Kidney (tissue), 13 donors: ENCODE measurements at regions not wholly inside any gene's neighbourhood (a gene's known extent, or its start where the extent isn't known, plus 50 kb on each side); places are given as distances from the start of the nearest gene placed in this dataset.
A peak's percentile ranks its signal among the peaks of the same experiment; 100 is the strongest.

Experiments
- DNase-seq, 5 donors: peaks; one replicate each; pipeline ENCODE4 v3.0.0-alpha.2; 2013 to 2020
- FAIRE-seq: peaks from 2 replicates; lab custom pipeline; 2012; peaks lifted over from hg19 to GRCh38; lab: Jason Lieb, UNC
- H3K27ac ChIP-seq, 2 donors: one replicate each; pipeline ENCODE4 v1.7.0; 2013; ENCODE audit warnings: low read depth in 2 of 2, low read length in 2 of 2, inconsistent platforms in 1 of 2
- H3K27me3 ChIP-seq: one replicate; pipeline ENCODE4 v1.7.1; 2013; ENCODE audit warnings: low read length, inconsistent platforms; ENCODE audit not compliant: control insufficient read depth, insufficient read depth
- H3K36me3 ChIP-seq, 3 donors: one replicate each; pipeline versions ENCODE4 v1.7.0 to v1.7.1; 2013; ENCODE audit warnings: low read length in 3 of 3, control low read depth in 1 of 3, inconsistent platforms in 1 of 3; ENCODE audit not compliant: insufficient read depth in 3 of 3, control insufficient read depth in 2 of 3
- H3K4me1 ChIP-seq, 3 donors: one replicate each; pipeline versions ENCODE4 v1.7.0 to v1.7.1; 2013; ENCODE audit warnings: low read length in 3 of 3, inconsistent platforms in 1 of 3, low read depth in 1 of 3; ENCODE audit not compliant: control insufficient read depth in 2 of 3, insufficient read depth in 2 of 3
- H3K4me3 ChIP-seq, 3 donors: one replicate each; pipeline versions ENCODE4 v1.7.0 to v1.8.1; 2013; ENCODE audit warnings: low read length in 3 of 3, control low read depth in 1 of 3, inconsistent platforms in 1 of 3
- H3K9ac ChIP-seq, 3 donors: one replicate each; pipeline versions ENCODE4 v1.7.0 to v1.7.1; 2013; ENCODE audit warnings: low read length in 3 of 3, control low read depth in 1 of 3, inconsistent platforms in 1 of 3
- H3K9me3 ChIP-seq, 3 donors: one replicate each; pipeline versions ENCODE4 v1.7.0 to v1.7.1; 2013; ENCODE audit warnings: low read length in 3 of 3, control low read depth in 1 of 3, inconsistent platforms in 1 of 3; ENCODE audit not compliant: control insufficient read depth in 2 of 3, insufficient read depth in 1 of 3
- intact Hi-C: fragments of 100-400 bp; cut with DNase I; formaldehyde crosslinking; loops from one replicate; pipeline ENCODE4 v1.11.1; 2022
- TF ChIP-seq, protein P1 (sequence below): IDR thresholded peaks from 3 replicates; pipeline ENCODE4 v1.5.1; 2012; ENCODE audit warnings: mild to moderate bottlenecking, moderate library complexity, borderline replicate concordance; ENCODE audit not compliant: insufficient read depth; ENCODE audit errors: extremely low read depth
- donor health status: control.
- donor health status: control.
- donor health status: control.
- donor health status: control.
- donor health status: control.
- donor health status: DM: yes; HTN: yes; CAD: no.
- donor health status: Normal renal cell carcinoma (clear cell type).

DNA sequence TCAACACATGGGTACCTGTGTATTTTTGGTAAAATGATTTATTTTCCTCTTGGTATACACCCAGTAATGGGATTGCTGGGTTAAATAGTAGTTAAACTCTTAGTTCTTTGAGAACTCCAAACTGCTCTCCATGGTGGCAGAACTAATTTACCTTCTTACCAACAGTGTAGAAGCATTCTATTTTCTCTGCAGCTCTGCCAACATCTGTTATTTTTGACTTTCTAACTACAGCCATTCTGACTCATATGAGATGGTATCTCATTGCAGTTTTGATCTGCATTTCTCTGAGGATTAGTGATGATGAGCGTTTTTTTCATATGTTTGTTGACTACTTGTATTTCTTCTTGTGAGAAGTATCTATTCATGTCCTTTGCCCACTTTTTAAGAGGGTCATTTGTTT, 180.6 kb downstream of the FSIP2 start:
- no peak overlapping the region for H3K9ac ChIP-seq
- no peaks in the 10 kb centered on the region for H3K27me3 ChIP-seq
- no peak overlapping the region for H3K27ac ChIP-seq
- no peaks in the 10 kb centered on the region for H3K4me1 ChIP-seq
- no peaks in the 10 kb centered on the region for H3K36me3 ChIP-seq
- no peaks in the 10 kb centered on the region for H3K9me3 ChIP-seq
- H3K4me3 ChIP-seq: no peak overlapping the region
- DNase-seq: no peak
- TF ChIP-seq, protein P1, sequence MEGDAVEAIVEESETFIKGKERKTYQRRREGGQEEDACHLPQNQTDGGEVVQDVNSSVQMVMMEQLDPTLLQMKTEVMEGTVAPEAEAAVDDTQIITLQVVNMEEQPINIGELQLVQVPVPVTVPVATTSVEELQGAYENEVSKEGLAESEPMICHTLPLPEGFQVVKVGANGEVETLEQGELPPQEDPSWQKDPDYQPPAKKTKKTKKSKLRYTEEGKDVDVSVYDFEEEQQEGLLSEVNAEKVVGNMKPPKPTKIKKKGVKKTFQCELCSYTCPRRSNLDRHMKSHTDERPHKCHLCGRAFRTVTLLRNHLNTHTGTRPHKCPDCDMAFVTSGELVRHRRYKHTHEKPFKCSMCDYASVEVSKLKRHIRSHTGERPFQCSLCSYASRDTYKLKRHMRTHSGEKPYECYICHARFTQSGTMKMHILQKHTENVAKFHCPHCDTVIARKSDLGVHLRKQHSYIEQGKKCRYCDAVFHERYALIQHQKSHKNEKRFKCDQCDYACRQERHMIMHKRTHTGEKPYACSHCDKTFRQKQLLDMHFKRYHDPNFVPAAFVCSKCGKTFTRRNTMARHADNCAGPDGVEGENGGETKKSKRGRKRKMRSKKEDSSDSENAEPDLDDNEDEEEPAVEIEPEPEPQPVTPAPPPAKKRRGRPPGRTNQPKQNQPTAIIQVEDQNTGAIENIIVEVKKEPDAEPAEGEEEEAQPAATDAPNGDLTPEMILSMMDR: no peak
- intact Hi-C loops: no loop called here
- FAIRE-seq: no peak

DNA sequence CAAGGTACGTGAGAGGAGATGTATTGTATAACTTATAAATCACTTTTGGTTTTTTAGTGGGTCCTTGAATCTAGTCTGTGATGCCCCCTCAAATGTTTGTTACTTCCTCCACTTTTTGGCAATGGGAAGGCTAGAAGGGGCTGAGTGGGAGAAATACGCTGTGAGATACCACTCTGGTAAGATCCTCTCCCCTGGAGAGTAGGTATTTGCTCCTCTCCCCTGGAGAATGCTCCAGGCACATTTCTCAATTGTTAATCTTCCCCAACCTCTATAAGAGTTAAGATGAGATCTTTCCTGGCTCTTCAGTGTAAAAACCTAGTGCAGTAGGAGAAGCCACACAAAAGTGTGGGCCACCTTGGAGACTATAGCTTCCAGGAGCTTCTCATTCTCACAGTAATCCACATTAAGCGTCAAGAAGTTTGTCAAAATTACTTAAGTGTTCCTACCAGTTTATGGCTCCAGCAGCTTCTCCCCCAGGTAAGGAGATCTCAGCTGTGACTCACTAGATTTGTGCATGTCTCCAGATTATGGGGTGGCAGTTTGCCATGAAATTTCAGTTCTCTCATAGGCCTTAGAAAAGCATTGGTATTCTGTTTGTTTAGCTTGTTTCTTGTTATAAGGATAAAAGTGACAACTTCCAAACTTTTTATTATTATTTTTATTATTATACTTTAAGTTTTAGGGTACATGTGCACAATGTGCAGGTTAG, 182.6 kb downstream of the FSIP2 start:
- DNase-seq (no peak), FAIRE-seq (no peak)
- H3K4me1 ChIP-seq: no peaks in the 10 kb centered on the region
- TF ChIP-seq, protein P1: no peak
- no peak overlapping the region for H3K9ac ChIP-seq
- no peak overlapping the region for H3K27ac ChIP-seq
- H3K4me3 ChIP-seq: no peak overlapping the region
- no peaks in the 10 kb centered on the region for H3K36me3 ChIP-seq
- H3K27me3 ChIP-seq: no peaks in the 10 kb centered on the region
- no peaks in the 10 kb centered on the region for H3K9me3 ChIP-seq
- intact Hi-C loops: no loop called here

DNA sequence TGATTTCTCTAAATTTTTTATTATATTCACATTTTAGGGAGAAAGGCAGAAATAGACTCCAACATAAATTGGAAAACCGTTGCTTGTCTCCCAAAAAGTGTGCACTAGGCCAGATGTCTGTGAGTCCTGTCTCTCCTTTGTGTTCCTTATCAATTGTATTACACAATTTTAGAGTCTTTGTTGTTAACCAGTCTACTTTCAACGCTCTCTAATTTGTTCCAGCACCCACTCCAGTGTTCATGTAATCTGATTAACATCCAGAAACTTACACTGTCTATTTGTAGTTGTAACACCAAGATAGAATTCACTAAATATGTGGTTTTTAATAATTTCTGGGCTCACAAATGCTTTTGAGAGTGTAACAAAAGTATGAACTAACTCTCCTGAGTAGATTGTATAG, 195.6 kb downstream of the FSIP2 start:
- TF ChIP-seq, protein P1: no peak
- intact Hi-C loops: no loop called here
- Histone ChIP-seq H3K9ac (no peak overlapping the region), H3K4me3 (no peak overlapping the region), H3K27me3 (no peaks in the 10 kb centered on the region), H3K36me3 (no peaks in the 10 kb centered on the region), H3K9me3 (no peaks in the 10 kb centered on the region), H3K27ac (no peak overlapping the region), H3K4me1 (no peaks in the 10 kb centered on the region)
- DNase-seq (no peak), FAIRE-seq (no peak)

DNA sequence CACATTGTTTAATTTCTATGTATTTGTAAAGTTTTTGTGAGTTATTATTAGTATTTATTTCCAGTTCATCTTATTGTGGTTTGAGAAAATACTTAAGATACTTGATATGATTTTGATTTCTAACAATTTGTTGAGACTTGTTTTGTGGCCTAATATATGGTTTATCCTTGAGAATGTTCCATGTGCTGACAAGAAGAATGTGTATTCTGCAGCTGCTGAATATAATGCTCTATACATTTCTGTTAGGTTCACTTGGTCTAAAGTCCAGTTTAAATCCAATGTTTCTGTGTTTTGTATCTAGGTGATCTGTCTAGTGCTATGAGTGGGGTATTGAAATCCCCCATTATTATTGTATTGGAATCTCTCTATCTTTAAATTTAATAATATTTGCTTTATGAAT, 201.3 kb downstream of the FSIP2 start:
- no peak overlapping the region for H3K27ac ChIP-seq
- intact Hi-C loops: no loop called here
- TF ChIP-seq, protein P1: no peak
- no peaks in the 10 kb centered on the region for H3K36me3 ChIP-seq
- H3K4me1 ChIP-seq: no peaks in the 10 kb centered on the region
- no peak for DNase-seq
- H3K9me3 ChIP-seq: peaks cover 0 to 9% (median 0%) of the 10 kb centered on the region in 3 donors
- no peaks in the 10 kb centered on the region for H3K27me3 ChIP-seq
- FAIRE-seq: peak; percentile 27
- no peak overlapping the region for H3K9ac ChIP-seq
- H3K4me3 ChIP-seq: no peak overlapping the region
